Kidney (tissue), 13 donors: ENCODE measurements at regions not wholly inside any gene's neighbourhood (a gene's known extent, or its start where the extent isn't known, plus 50 kb on each side); places are given as distances from the start of the nearest gene placed in this dataset.

Experiments used
- DNase-seq, 5 donors: peaks; one replicate each; pipeline ENCODE4 v3.0.0-alpha.2; 2013 to 2020
- FAIRE-seq: peaks from 2 replicates; lab custom pipeline; 2012; peaks lifted over from hg19 to GRCh38; lab: Jason Lieb, UNC
- H3K27ac ChIP-seq, 2 donors: one replicate each; pipeline ENCODE4 v1.7.0; 2013; ENCODE audit warnings: low read depth in 2 of 2, low read length in 2 of 2, inconsistent platforms in 1 of 2
- H3K27me3 ChIP-seq: one replicate; pipeline ENCODE4 v1.7.1; 2013; ENCODE audit warnings: low read length, inconsistent platforms; ENCODE audit not compliant: control insufficient read depth, insufficient read depth
- H3K36me3 ChIP-seq, 3 donors: one replicate each; pipeline versions ENCODE4 v1.7.0 to v1.7.1; 2013; ENCODE audit warnings: low read length in 3 of 3, control low read depth in 1 of 3, inconsistent platforms in 1 of 3; ENCODE audit not compliant: insufficient read depth in 3 of 3, control insufficient read depth in 2 of 3
- H3K4me1 ChIP-seq, 3 donors: one replicate each; pipeline versions ENCODE4 v1.7.0 to v1.7.1; 2013; ENCODE audit warnings: low read length in 3 of 3, inconsistent platforms in 1 of 3, low read depth in 1 of 3; ENCODE audit not compliant: control insufficient read depth in 2 of 3, insufficient read depth in 2 of 3
- H3K4me3 ChIP-seq, 3 donors: one replicate each; pipeline versions ENCODE4 v1.7.0 to v1.8.1; 2013; ENCODE audit warnings: low read length in 3 of 3, control low read depth in 1 of 3, inconsistent platforms in 1 of 3
- H3K9ac ChIP-seq, 3 donors: one replicate each; pipeline versions ENCODE4 v1.7.0 to v1.7.1; 2013; ENCODE audit warnings: low read length in 3 of 3, control low read depth in 1 of 3, inconsistent platforms in 1 of 3
- H3K9me3 ChIP-seq, 3 donors: one replicate each; pipeline versions ENCODE4 v1.7.0 to v1.7.1; 2013; ENCODE audit warnings: low read length in 3 of 3, control low read depth in 1 of 3, inconsistent platforms in 1 of 3; ENCODE audit not compliant: control insufficient read depth in 2 of 3, insufficient read depth in 1 of 3
- intact Hi-C: fragments of 100-400 bp; cut with DNase I; formaldehyde crosslinking; loops from one replicate; pipeline ENCODE4 v1.11.1; 2022
- TF ChIP-seq, protein P1 (sequence below): IDR thresholded peaks from 3 replicates; pipeline ENCODE4 v1.5.1; 2012; ENCODE audit warnings: mild to moderate bottlenecking, moderate library complexity, borderline replicate concordance; ENCODE audit not compliant: insufficient read depth; ENCODE audit errors: extremely low read depth
- donor health status: control.
- donor health status: control.
- donor health status: control.
- donor health status: control.
- donor health status: control.
- donor health status: DM: yes; HTN: yes; CAD: no.
- donor health status: Normal renal cell carcinoma (clear cell type).

DNA sequence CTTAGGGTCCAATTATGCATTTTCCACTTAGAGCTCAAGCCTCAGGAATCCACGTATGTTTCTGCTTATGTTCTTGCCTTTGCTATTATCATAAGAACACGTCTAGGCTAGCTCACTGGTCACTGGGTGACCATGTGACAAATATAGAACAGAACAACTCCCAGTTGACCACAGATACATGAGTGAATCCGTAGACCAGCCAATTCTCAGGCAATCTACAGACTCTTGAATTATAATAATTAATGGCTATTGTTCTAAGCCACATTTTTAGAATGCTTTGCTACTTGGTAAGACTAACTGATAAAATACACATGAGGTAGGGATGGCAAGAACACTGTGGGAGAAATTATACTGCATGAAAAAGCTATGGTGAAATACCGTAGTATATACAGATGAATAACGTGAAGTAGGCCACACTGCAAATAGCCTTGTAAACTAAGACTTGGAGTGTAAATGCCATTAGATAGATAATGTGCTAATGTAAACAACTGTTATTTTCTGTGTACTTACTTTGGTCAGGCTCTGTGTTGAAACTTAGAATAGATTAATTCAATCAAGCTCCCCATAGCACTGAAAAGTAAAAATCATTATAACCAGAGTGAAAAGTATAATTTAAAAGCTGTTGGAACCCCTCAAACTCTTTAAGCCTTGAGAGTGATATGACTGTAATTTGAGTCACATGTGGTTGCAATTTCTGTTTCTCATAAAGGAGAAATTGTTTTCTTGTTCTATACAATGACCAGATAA, 366.2 kb upstream of the CCDC179 start:
- intact Hi-C loops, result no loop called here
- Histone ChIP-seq H3K4me1 (no peaks in the 10 kb centered on the region), H3K27ac (no peak overlapping the region), H3K9ac (no peak overlapping the region), H3K27me3 (no peaks in the 10 kb centered on the region), H3K9me3 (no peaks in the 10 kb centered on the region), H3K4me3 (no peak overlapping the region), H3K36me3 (no peaks in the 10 kb centered on the region)
- FAIRE-seq, result no peak
- TF ChIP-seq, protein P1, sequence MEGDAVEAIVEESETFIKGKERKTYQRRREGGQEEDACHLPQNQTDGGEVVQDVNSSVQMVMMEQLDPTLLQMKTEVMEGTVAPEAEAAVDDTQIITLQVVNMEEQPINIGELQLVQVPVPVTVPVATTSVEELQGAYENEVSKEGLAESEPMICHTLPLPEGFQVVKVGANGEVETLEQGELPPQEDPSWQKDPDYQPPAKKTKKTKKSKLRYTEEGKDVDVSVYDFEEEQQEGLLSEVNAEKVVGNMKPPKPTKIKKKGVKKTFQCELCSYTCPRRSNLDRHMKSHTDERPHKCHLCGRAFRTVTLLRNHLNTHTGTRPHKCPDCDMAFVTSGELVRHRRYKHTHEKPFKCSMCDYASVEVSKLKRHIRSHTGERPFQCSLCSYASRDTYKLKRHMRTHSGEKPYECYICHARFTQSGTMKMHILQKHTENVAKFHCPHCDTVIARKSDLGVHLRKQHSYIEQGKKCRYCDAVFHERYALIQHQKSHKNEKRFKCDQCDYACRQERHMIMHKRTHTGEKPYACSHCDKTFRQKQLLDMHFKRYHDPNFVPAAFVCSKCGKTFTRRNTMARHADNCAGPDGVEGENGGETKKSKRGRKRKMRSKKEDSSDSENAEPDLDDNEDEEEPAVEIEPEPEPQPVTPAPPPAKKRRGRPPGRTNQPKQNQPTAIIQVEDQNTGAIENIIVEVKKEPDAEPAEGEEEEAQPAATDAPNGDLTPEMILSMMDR, result no peak
- no peak for DNase-seq

DNA sequence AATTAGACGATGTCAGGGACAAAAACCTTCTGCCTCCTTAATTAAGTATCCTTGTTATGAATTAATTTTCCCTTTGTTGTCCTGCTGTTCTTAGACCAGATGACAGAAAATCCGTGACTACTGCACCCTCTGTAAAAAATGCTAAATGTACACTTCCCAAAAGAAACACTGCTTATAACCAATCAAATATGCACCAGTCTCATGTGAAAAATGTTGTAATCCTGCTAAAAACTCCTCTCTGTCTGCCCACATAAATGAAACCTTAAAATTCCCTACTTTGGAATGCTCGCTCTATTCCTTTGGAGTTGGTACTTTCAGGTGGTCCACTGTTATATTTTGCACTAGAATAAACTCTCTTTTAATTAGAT, 366.8 kb upstream of the CCDC179 start:
- intact Hi-C loops, result no loop called here
- TF ChIP-seq, protein P1, result no peak
- no peak overlapping the region for H3K4me3 ChIP-seq

DNA sequence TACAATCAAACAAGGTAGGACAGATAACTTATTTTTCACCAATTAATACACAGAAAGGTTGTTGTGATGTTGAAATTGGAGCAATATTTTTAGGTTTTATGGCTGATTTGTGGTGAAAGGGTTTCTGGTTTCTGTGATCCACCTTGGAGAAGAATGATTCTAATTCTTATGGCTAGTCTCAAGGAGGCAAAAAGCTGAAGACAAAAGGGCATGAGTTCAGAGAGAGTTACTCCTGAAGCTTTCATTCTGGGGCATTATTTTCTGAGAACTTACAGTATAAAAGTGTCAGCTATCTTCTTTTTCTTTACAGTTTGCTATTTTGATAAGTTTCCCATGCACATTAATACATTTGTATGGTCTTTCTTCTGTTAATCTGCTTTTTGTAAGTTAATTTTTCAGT, 372.4 kb upstream of the CCDC179 start:
- FAIRE-seq (no peak), DNase-seq (no peak)
- no peaks in the 10 kb centered on the region for H3K36me3 ChIP-seq
- no peak overlapping the region for H3K27ac ChIP-seq
- intact Hi-C loops, result no loop called here
- H3K4me1 ChIP-seq, result no peaks in the 10 kb centered on the region
- H3K27me3 ChIP-seq, result no peaks in the 10 kb centered on the region
- TF ChIP-seq, protein P1, result no peak
- no peak overlapping the region for H3K9ac ChIP-seq
- no peaks in the 10 kb centered on the region for H3K9me3 ChIP-seq
- no peak overlapping the region for H3K4me3 ChIP-seq

More for the DNA sequence above, 366.8 kb upstream of the CCDC179 start:
- no peak overlapping the region for H3K27ac ChIP-seq
- no peak for FAIRE-seq
- H3K9ac ChIP-seq, result no peak overlapping the region
- no peaks in the 10 kb centered on the region for H3K9me3 ChIP-seq
- no peak for DNase-seq
- no peaks in the 10 kb centered on the region for H3K27me3 ChIP-seq
- H3K36me3 ChIP-seq, result no peaks in the 10 kb centered on the region
- H3K4me1 ChIP-seq, result no peaks in the 10 kb centered on the region

DNA sequence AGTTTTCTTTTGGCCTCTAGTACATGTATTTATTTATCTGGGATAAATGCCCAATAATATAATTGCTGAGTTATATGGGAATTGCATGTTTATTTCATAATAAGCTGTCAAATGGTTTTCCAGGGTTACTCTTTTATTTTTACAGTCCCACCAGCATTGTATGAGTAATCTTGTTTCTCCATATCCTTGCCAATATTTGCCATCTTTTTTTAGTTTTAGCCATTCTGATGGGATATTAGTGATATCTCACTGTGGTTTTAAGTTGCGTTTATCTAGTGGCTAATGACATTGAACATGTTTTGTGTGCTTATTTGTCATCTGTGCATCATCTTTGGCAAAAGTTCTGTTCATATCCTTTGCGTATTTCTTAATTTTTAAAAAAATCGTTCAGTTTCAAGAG, 372.8 kb upstream of the CCDC179 start:
- TF ChIP-seq, protein P1, result no peak
- H3K9me3 ChIP-seq, result no peaks in the 10 kb centered on the region
- H3K9ac ChIP-seq, result no peak overlapping the region
- DNase-seq, result no peak
- no peak overlapping the region for H3K4me3 ChIP-seq
- no peak for FAIRE-seq
- no peaks in the 10 kb centered on the region for H3K36me3 ChIP-seq
- H3K4me1 ChIP-seq, result no peaks in the 10 kb centered on the region
- intact Hi-C loops, result no loop called here
- no peak overlapping the region for H3K27ac ChIP-seq
- H3K27me3 ChIP-seq, result no peaks in the 10 kb centered on the region
